HepG2 (cell line): ENCODE measurements at regions not wholly inside any gene's neighbourhood (a gene's known extent, or its start where the extent isn't known, plus 50 kb on each side); places are given as distances from the start of the nearest gene placed in this dataset.

Source experiments
- ATF3 ChIP-seq: sonication (generic); formaldehyde crosslinking; IDR thresholded peaks from 2 replicates; pipeline ENCODE4 v1.4.0; 2020; ENCODE audit warnings: missing genetic modification reagents
- RXRB ChIP-seq: IDR thresholded peaks from 2 replicates; pipeline ENCODE4 v1.6.1; 2016; ENCODE audit warnings: borderline replicate concordance, missing genetic modification reagents, missing compliant biosample characterization
- ZKSCAN5 ChIP-seq: sonication (generic); formaldehyde crosslinking; IDR thresholded peaks from 2 replicates; pipeline ENCODE4 v1.5.1; 2020; ENCODE audit warnings: mild to moderate bottlenecking, missing genetic modification reagents
- ZNF274 ChIP-seq: sonication (generic); formaldehyde crosslinking; IDR thresholded peaks from 2 replicates; pipeline ENCODE4 v1.5.1; 2020; ENCODE audit warnings: mild to moderate bottlenecking, missing genetic modification reagents
- ZNF33A ChIP-seq: sonication (generic); formaldehyde crosslinking; IDR thresholded peaks from 2 replicates; pipeline ENCODE4 v1.5.1; 2020; ENCODE audit warnings: missing genetic modification reagents, mild to moderate bottlenecking, moderate library complexity, borderline replicate concordance
- TF ChIP-seq, protein P1 (sequence below): sonication (generic); formaldehyde crosslinking; IDR thresholded peaks from 2 replicates; pipeline ENCODE4 v1.4.0; 2020; ENCODE audit warnings: mild to moderate bottlenecking, missing genetic modification reagents

GRCh38 chr1:209040351-209040750 lies 543.2 kb upstream of the CAMK1G start:
- no peak for TF ChIP-seq ATF3 (CRISPR knock-in tag)
- TF ChIP-seq, protein P1, sequence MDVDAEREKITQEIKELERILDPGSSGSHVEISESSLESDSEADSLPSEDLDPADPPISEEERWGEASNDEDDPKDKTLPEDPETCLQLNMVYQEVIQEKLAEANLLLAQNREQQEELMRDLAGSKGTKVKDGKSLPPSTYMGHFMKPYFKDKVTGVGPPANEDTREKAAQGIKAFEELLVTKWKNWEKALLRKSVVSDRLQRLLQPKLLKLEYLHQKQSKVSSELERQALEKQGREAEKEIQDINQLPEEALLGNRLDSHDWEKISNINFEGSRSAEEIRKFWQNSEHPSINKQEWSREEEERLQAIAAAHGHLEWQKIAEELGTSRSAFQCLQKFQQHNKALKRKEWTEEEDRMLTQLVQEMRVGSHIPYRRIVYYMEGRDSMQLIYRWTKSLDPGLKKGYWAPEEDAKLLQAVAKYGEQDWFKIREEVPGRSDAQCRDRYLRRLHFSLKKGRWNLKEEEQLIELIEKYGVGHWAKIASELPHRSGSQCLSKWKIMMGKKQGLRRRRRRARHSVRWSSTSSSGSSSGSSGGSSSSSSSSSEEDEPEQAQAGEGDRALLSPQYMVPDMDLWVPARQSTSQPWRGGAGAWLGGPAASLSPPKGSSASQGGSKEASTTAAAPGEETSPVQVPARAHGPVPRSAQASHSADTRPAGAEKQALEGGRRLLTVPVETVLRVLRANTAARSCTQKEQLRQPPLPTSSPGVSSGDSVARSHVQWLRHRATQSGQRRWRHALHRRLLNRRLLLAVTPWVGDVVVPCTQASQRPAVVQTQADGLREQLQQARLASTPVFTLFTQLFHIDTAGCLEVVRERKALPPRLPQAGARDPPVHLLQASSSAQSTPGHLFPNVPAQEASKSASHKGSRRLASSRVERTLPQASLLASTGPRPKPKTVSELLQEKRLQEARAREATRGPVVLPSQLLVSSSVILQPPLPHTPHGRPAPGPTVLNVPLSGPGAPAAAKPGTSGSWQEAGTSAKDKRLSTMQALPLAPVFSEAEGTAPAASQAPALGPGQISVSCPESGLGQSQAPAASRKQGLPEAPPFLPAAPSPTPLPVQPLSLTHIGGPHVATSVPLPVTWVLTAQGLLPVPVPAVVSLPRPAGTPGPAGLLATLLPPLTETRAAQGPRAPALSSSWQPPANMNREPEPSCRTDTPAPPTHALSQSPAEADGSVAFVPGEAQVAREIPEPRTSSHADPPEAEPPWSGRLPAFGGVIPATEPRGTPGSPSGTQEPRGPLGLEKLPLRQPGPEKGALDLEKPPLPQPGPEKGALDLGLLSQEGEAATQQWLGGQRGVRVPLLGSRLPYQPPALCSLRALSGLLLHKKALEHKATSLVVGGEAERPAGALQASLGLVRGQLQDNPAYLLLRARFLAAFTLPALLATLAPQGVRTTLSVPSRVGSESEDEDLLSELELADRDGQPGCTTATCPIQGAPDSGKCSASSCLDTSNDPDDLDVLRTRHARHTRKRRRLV (CRISPR knock-in tag): no peak
- TF ChIP-seq ZKSCAN5 (CRISPR knock-in tag): no peak
- TF ChIP-seq ZNF33A (CRISPR knock-in tag): no peak
- no peak for TF ChIP-seq RXRB (CRISPR knock-in tag)
- TF ChIP-seq ZNF274 (CRISPR knock-in tag): no peak
